Thyroid gland (tissue), 4 donors: ENCODE measurements at regions not wholly inside any gene's neighbourhood (a gene's known extent, or its start where the extent isn't known, plus 50 kb on each side); places are given as distances from the start of the nearest gene placed in this dataset.

ENCODE experiments used
- CTCF ChIP-seq, 6 experiments: fragments of 200-600 bp in 3 of 6; fragments of 450-650 bp in 3 of 6; sonication (generic) in 3 of 6; IDR thresholded peaks; one replicate each; pipeline ENCODE4 v1.5.1; 2016 to 2019; ENCODE audit warnings: antibody characterized with exemption in 6 of 6, mild to moderate bottlenecking in 2 of 6, inconsistent platforms in 1 of 6, moderate library complexity in 1 of 6
- POLR2A ChIP-seq, 2 donors: fragments of 450-650 bp; IDR thresholded peaks; one replicate each; pipeline ENCODE4 v1.6.1; 2017; ENCODE audit warnings: antibody characterized with exemption in 2 of 2, mild to moderate bottlenecking in 2 of 2, moderate library complexity in 1 of 2

GRCh38 chr4:98793658-98794057 is 135.2 kb upstream of the TSPAN5 start:
- TF ChIP-seq CTCF (IDR thresholded peaks at IDR 0.05) = no peak
- TF ChIP-seq POLR2A (IDR thresholded peaks at IDR 0.05) = no peak
